ENCODE measurements at regions not wholly inside any gene's neighbourhood (a gene's known extent, or its start where the extent isn't known, plus 50 kb on each side); places are given as distances from the start of the nearest gene placed in this dataset.

GRCh38 chr2:211062297-211062612 is 505.9 kb downstream of the CPS1 start:
- no peaks in the 10 kb centered on the region for H3K27me3 ChIP-seq (ENCODE audit: control insufficient read depth, extremely low read depth, insufficient read depth, low read length)
- no peak overlapping the region for H3K9ac ChIP-seq (ENCODE audit: control insufficient read depth, extremely low read depth, insufficient read depth, low read length)
- FAIRE-seq = no peak
- H3K9me3 ChIP-seq (ENCODE audit: control insufficient read depth, low read depth, low read length) = no peaks in the 10 kb centered on the region
- H3K9me1 ChIP-seq (ENCODE audit: control insufficient read depth, extremely low read depth, insufficient read depth, low read length) = no peaks in the 10 kb centered on the region
- H3K4me1 ChIP-seq (ENCODE audit: control insufficient read depth, extremely low read depth, insufficient read depth, low read length) = no peaks in the 10 kb centered on the region
- H2AFZ ChIP-seq (ENCODE audit: control insufficient read depth, low read length) = no peak overlapping the region
- H3K79me2 ChIP-seq (ENCODE audit: control insufficient read depth, insufficient read depth, low read length) = no peaks in the 10 kb centered on the region
- no peaks in the 10 kb centered on the region for H3K36me3 ChIP-seq (ENCODE audit: control insufficient read depth in 2 of 2, extremely low read depth in 1 of 2, insufficient read depth in 2 of 2, low read length in 2 of 2)
- H3K4me2 ChIP-seq (ENCODE audit: control insufficient read depth, extremely low read depth, insufficient read depth, low read depth, low read length) = no peak overlapping the region
- no peak for DNase-seq (ENCODE audit: low read depth, low spot score)
- TF ChIP-seq, protein P1, sequence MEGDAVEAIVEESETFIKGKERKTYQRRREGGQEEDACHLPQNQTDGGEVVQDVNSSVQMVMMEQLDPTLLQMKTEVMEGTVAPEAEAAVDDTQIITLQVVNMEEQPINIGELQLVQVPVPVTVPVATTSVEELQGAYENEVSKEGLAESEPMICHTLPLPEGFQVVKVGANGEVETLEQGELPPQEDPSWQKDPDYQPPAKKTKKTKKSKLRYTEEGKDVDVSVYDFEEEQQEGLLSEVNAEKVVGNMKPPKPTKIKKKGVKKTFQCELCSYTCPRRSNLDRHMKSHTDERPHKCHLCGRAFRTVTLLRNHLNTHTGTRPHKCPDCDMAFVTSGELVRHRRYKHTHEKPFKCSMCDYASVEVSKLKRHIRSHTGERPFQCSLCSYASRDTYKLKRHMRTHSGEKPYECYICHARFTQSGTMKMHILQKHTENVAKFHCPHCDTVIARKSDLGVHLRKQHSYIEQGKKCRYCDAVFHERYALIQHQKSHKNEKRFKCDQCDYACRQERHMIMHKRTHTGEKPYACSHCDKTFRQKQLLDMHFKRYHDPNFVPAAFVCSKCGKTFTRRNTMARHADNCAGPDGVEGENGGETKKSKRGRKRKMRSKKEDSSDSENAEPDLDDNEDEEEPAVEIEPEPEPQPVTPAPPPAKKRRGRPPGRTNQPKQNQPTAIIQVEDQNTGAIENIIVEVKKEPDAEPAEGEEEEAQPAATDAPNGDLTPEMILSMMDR (optimal IDR thresholded peaks at IDR 0.05 in 1 of 3, IDR thresholded peaks at IDR 0.05 in 1 of 3, conservative IDR thresholded peaks at IDR 0.05 in 1 of 3; ENCODE audit: extremely low read depth in 1 of 3, insufficient read depth in 2 of 3, low read length in 3 of 3) = no peak
- TF ChIP-seq EZH2 (IDR thresholded peaks at IDR 0.05; ENCODE audit: low read length) = no peak
- dilution Hi-C loops (cut with MboI; ENCODE audit: extremely low pct_ligation_motif_present, low sequenced_read_pairs) = no loop called here
- no peak overlapping the region for H3K27ac ChIP-seq (ENCODE audit: control insufficient read depth, insufficient read depth, low read length)
- H3K4me3 ChIP-seq (ENCODE audit: control insufficient read depth in 2 of 3, extremely low read depth in 1 of 3, insufficient read depth in 2 of 3, low read depth in 1 of 3, low read length in 3 of 3) = no peak overlapping the region
- no peaks in the 10 kb centered on the region for H4K20me1 ChIP-seq (ENCODE audit: control insufficient read depth, extremely low read depth, insufficient read depth, low read length)

DNA sequence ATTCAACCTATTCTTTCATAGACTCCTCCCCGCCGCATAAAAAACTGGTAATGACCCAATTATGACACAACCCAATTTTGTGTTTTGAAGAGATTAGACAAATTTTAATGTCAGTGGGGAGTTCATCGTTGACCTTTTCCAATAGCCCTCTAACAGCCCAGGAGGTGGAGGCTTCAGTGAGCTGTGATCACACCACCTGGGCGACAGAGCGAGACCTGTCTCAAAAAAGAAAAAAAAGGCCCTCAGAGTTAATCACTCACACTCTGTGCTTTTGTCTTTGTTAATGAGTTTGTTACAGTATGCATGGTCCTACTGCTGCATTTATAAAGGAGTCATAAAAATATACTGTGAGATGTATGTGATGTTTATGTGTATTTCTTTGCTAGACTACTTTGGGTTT is 510.6 kb downstream of the CPS1 start:
- no peak overlapping the region for H3K4me3 ChIP-seq (ENCODE audit: control insufficient read depth in 2 of 3, extremely low read depth in 1 of 3, insufficient read depth in 2 of 3, low read depth in 1 of 3, low read length in 3 of 3)
- no peaks in the 10 kb centered on the region for H3K9me3 ChIP-seq (ENCODE audit: control insufficient read depth, low read depth, low read length)
- DNase-seq (ENCODE audit: low read depth, low spot score) (no peak), FAIRE-seq (no peak)
- H4K20me1 ChIP-seq (ENCODE audit: control insufficient read depth, extremely low read depth, insufficient read depth, low read length) = no peaks in the 10 kb centered on the region
- dilution Hi-C loops (cut with MboI; ENCODE audit: extremely low pct_ligation_motif_present, low sequenced_read_pairs) = no loop called here
- H3K4me1 ChIP-seq (ENCODE audit: control insufficient read depth, extremely low read depth, insufficient read depth, low read length) = no peaks in the 10 kb centered on the region
- H3K9me1 ChIP-seq (ENCODE audit: control insufficient read depth, extremely low read depth, insufficient read depth, low read length) = no peaks in the 10 kb centered on the region
- TF ChIP-seq, protein P1 (optimal IDR thresholded peaks at IDR 0.05 in 1 of 3, IDR thresholded peaks at IDR 0.05 in 1 of 3, conservative IDR thresholded peaks at IDR 0.05 in 1 of 3; ENCODE audit: extremely low read depth in 1 of 3, insufficient read depth in 2 of 3, low read length in 3 of 3) = no peak
- TF ChIP-seq EZH2 (IDR thresholded peaks at IDR 0.05; ENCODE audit: low read length) = no peak
- no peak overlapping the region for H2AFZ ChIP-seq (ENCODE audit: control insufficient read depth, low read length)
- no peaks in the 10 kb centered on the region for H3K79me2 ChIP-seq (ENCODE audit: control insufficient read depth, insufficient read depth, low read length)
- H3K27ac ChIP-seq (ENCODE audit: control insufficient read depth, insufficient read depth, low read length) = no peak overlapping the region
- H3K9ac ChIP-seq (ENCODE audit: control insufficient read depth, extremely low read depth, insufficient read depth, low read length) = no peak overlapping the region
- H3K4me2 ChIP-seq (ENCODE audit: control insufficient read depth, extremely low read depth, insufficient read depth, low read depth, low read length) = no peak overlapping the region
- no peaks in the 10 kb centered on the region for H3K36me3 ChIP-seq (ENCODE audit: control insufficient read depth in 2 of 2, extremely low read depth in 1 of 2, insufficient read depth in 2 of 2, low read length in 2 of 2)
- H3K27me3 ChIP-seq (ENCODE audit: control insufficient read depth, extremely low read depth, insufficient read depth, low read length) = no peaks in the 10 kb centered on the region

All from keratinocyte (primary cell).